ENCODE measurements at regions not wholly inside any gene's neighbourhood (a gene's known extent, or its start where the extent isn't known, plus 50 kb on each side); places are given as distances from the start of the nearest gene placed in this dataset.

DNA sequence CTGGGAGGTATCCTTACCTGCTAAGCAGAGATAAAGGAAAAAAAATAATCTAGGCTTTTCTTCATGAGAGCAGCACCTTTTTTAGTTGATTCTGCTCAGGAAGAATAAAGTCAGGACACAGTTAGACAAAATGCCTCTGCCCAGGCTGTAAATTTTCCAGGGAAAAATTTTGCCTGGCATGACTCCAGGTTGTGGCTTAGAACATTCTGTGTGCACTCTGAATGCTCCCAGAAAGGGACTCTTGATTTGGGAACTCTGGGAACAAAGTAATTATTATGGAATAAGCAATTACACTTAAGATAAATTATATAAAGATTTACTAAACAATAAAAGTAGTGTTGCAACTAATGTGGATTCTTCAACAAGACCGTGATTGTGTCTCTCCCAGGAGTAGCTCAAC is 826.2 kb upstream of the TENM3 start:
- no peak for DNase-seq (ENCODE audit: low read depth)

GRCh38 chr4:181418496-181418895 is 824.7 kb upstream of the TENM3 start:
- no peak for DNase-seq (ENCODE audit: low read depth)

DNA sequence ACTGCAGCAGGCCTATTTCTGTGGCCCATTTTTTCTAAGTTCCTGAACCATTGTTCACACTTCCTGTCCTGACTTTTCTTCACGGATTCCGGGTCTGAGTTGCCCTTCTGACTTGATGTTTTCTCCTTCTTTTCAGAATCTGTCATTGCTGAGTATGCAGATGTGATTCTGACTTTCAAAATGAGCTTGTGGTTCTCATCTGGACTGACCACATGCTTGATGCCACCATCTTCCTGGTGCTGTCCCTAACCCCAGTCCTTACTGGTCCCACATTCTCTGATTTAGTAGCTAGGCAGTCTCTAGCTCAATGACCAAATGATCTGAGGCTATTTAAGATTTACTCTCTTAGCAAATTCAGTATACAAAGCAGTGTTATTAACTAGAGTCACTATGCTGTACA is 822.3 kb upstream of the TENM3 start:
- DNase-seq (ENCODE audit: low read depth), result no peak

DNA sequence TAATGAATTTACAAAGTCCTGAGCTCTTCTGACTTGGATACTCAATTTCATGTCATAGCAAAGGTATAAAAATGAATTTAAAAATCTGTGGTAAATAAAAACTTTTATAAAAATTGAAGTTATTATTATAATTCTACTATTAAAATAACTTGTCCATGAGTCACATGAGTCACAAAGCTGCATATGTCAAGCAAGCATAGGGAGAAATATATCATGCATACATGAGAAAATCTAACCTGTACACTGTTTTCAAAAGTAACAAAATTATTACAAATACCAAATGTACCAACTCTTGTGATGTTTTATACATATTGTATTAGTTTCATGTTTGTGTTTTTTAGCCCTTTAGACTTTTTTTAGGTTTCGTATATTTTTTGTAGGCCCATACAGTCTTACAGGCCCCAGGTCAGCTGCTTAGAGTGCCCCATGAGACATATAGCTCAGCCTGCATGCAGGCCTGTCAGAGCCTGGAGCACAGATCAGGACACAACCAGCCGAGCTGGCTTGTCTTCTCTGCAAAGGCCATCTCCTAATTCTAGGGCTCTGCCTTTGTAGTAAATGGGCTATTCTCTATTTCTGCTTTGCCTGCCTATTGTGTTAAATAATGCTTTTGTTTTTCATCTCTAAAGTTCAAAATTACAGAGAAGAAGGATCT is 818.7 kb upstream of the TENM3 start:
- no peak for DNase-seq (ENCODE audit: low read depth)

DNA sequence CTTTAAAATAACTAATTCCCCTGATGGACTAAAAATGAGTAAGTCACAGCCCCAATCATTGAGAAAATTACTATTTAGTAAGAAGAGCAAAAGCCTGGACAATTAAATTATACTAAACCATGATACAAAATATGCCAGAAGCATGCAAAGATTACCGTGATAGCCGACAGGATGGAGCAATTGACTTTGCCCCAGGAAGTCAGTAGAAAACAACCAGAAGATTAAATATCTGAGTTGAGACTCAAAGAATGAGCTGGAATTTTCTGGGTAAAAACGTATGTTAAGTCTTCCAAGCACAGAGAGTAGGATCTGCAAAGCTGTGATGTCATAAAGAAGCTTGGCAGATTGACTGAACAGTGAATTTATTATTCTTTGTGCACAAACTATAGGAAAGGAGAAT is 816.1 kb upstream of the TENM3 start:
- DNase-seq (ENCODE audit: low read depth), result no peak

- no peak for DNase-seq (ENCODE audit: low read depth)
Measured at GRCh38 chr4:181431006-181431405, 812.2 kb upstream of the TENM3 start.

GRCh38 chr4:181431661-181432060 is 811.5 kb upstream of the TENM3 start:
- DNase-seq (ENCODE audit: low read depth), result no peak

- no peak for DNase-seq (ENCODE audit: low read depth)
Measured at GRCh38 chr4:181432335-181432734, 810.9 kb upstream of the TENM3 start.

DNA sequence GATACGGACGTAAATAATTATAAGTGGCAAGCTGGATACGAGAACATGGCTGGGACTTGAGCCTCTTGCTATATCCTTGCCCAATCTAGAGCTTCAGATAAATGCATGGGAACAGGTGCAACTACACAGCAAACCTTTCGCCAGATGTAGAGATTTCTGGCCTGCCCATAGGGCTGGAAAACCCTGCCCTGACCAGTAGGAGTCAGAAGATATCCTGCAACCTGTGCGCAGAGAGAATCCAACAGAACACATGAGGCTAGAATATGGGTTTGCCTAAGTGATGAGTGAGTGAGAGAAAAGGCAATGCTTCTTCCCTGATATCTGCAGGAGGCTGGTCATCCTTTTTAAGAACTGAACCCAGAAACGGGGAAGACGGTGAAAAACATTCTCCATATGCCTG is 805.3 kb upstream of the TENM3 start:
- no peak for DNase-seq (ENCODE audit: low read depth)

DNA sequence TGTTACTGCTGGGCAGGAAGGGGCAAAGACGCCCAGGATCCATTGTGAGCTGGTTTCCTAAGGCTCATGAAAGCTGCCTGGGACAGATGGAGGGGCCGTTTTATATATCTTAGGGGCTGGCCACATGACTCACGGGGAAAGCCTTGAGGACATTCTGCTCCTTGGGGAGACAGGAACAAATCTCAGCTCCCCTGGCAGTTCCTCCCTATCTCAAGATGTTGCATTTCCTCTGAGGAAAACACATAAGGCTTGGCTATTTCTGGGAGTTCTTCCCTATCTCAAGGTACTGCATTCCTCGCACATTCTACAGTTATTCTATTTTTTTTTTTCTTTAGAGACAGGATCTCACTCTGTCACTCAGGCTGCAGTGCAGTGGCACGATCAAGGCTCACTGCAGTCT is 804.6 kb upstream of the TENM3 start:
- no peak for DNase-seq (ENCODE audit: low read depth)

- DNase-seq (ENCODE audit: low read depth), result no peak
Measured at GRCh38 chr4:181443021-181443420, 800.2 kb upstream of the TENM3 start.

DNA sequence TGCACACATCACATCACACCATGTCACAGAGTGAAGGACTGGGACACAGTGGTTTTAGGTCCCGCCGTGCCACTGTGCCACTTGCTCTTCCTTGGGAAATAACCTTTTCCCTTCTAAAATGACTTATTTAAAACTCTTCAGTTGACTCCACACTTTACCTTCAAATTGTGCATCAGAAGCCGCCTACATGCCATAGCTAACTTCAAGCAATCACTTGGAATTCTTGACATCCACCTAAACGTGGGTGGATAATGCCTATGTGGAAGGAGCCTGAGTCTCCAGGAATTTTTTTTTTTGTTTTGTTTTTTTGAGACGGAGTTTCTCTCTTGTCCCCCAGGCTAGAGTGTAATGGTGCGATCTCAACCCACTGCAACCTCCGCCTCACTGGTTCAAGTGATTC is 777.4 kb upstream of the TENM3 start:
- no peak for DNase-seq (ENCODE audit: low read depth)

GRCh38 chr4:181468451-181468850 is 774.8 kb upstream of the TENM3 start:
- DNase-seq (ENCODE audit: low read depth), result no peak

- DNase-seq (ENCODE audit: low read depth), result no peak
Measured at GRCh38 chr4:181470306-181470705, 772.9 kb upstream of the TENM3 start.

- DNase-seq (ENCODE audit: low read depth), result no peak
Measured at GRCh38 chr4:181475359-181475758, 767.8 kb upstream of the TENM3 start.

- DNase-seq (ENCODE audit: low read depth), result no peak
Measured at GRCh38 chr4:181475781-181476507, 767.3 kb upstream of the TENM3 start.

DNA sequence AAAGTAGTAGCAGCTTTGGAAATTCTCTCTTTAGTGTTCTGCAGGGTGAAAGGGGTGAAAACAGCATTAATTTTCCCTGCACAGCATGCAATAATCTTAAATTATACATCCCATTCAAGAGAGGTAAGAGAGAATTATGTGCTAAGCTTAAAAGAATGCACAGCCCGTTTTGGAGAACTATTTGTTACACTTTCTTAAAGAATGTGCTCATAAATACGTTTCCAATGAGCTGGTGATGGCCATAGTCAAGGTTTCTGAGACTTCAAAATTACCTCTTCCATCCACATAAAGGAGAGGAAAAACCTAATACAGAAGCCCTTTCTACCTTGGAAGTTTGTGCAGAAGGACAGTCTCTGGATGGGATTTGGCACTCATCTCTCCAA is 766.7 kb upstream of the TENM3 start:
- no peak for DNase-seq (ENCODE audit: low read depth)

- no peak for DNase-seq (ENCODE audit: low read depth)
Measured at GRCh38 chr4:181477591-181477990, 765.6 kb upstream of the TENM3 start.

DNA sequence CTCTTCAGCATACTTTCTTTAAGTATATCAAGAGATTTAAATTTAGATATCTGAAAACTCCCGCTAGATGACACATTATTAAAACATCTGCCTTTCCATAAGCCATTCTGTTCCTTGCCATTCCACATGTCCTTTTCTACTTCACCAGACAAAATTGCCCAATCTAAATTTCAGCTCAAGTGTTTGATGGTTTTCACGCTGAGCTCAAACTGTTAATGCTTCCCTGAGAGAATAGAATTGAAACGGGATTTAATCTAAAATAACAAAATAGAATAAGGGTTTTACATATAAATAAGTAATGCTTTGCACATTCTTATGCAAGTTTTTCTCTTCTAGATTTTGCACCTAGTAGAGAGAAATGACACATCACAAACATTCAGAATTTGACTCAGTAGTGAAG is 764.5 kb upstream of the TENM3 start:
- no peak for DNase-seq (ENCODE audit: low read depth)

DNA sequence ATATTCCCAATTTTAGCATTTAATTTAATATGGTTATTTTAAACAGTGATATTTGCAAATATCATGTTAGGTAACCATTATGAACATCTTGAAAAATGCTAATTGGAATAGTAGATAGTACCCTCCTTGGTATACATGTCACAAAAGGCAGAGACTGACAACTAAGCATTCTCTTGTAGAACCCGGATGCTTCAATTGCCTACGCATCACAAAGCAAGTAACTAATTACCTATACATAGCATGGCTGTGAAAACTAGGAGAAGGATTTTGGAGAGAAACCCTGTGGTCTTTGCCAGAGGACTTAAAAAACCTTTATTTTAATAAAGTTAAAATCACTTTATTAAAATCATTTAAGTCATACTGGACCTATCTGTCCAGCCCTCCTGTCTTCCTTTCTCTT is 764.1 kb upstream of the TENM3 start:
- DNase-seq (ENCODE audit: low read depth), result no peak

DNA sequence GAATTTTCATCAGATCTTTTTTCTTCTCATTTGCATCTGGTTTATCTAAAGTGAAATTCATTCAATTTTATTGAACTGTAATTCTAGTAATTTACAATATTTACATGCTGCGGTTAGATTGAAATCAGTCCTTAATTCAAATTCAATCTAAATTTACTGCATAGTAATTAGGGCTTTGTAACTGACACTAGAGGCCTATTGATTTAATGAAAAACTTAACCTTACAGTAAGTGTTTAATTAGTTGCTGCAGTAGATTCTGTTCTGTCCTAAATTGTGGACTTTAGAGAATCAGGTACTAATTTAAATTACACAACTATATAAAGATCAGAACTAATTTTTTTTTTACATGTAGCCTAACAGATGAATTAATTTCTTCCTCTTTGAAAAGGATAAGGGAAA is 758.8 kb upstream of the TENM3 start:
- DNase-seq (ENCODE audit: low read depth), result no peak

GRCh38 chr4:181488926-181489325 is 754.3 kb upstream of the TENM3 start:
- DNase-seq (ENCODE audit: low read depth), result no peak

DNA sequence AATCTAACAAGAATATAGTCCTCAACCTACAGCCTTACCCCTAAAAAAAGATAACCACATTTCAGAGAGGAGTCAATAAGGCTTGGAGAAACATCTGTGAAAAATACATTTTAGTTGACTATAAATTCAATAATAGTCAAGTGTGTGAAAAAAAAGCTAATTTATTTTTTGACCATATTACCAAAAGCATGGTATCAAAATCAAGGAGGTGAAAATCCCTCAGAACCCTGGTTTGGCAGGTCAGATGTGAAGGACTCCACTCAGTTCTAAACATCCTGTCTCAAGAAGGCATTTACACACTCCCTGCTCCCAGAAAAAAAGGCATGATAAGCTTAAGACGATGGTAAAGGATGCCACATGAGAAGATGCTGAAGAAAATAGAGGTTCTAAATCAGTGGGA is 745.1 kb upstream of the TENM3 start:
- no peak for DNase-seq (ENCODE audit: low read depth)

DNA sequence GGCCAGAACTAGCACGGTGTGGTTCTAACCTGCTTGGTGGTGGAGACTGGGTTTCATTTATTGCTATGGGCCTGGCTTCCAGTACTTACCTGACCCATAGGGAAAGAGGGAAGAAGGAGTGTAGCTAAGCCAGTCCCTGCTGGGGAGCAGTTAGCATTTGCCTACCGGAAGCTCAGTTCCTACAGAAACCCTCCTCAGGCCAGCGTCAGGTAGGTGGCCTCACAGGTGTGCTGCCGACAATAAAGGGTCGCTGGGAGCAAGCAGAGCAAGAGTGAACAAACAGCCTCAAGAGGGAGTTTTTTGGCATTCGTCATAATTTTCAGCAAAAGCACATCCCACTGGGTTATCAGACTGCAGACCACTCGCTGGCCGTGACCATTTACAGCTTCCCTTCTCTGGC is 740.6 kb upstream of the TENM3 start:
- DNase-seq (ENCODE audit: low read depth), result no peak
